Loucy (cell line): ENCODE measurements at regions not wholly inside any gene's neighbourhood (a gene's known extent, or its start where the extent isn't known, plus 50 kb on each side); places are given as distances from the start of the nearest gene placed in this dataset.

Experiments
- H2AFZ ChIP-seq: fragments of 200-600 bp; sonication (generic); 2 replicates; pipeline ENCODE4 v1.6.0; 2016; ENCODE audit warnings: antibody characterized with exemption, mild to moderate bottlenecking, low read length, moderate library complexity
- H3F3A ChIP-seq: fragments of 200-600 bp; 2 replicates; pipeline ENCODE4 v1.6.0; 2016; ENCODE audit warnings: antibody characterized with exemption, low read depth, mild to moderate bottlenecking
- H3K27me3 ChIP-seq: fragments of 200-600 bp; sonication (generic); 2 replicates; pipeline ENCODE4 v1.6.1; 2014; ENCODE audit warnings: low read length, mild to moderate bottlenecking; ENCODE audit not compliant: insufficient read depth, poor library complexity, severe bottlenecking
- H3K36me3 ChIP-seq: fragments of 200-600 bp; sonication (generic); 2 replicates; pipeline ENCODE4 v1.6.1; 2016; ENCODE audit warnings: low read length; ENCODE audit not compliant: insufficient read depth
- H3K4me1 ChIP-seq: fragments of 200-600 bp; sonication (generic); 2 replicates; pipeline ENCODE4 v1.5.1; 2014; ENCODE audit warnings: low read length, mild to moderate bottlenecking; ENCODE audit not compliant: insufficient read depth, poor library complexity, severe bottlenecking
- H3K4me2 ChIP-seq: fragments of 200-600 bp; sonication (generic); 2 replicates; pipeline ENCODE4 v1.6.0; 2014; ENCODE audit warnings: antibody characterized with exemption, low read length, low read depth, mild to moderate bottlenecking; ENCODE audit not compliant: poor library complexity, severe bottlenecking
- H3K4me3 ChIP-seq: fragments of 200-600 bp; sonication (generic); 2 replicates; pipeline ENCODE4 v1.5.1; 2014; ENCODE audit warnings: low read length, mild to moderate bottlenecking, mixed read lengths; ENCODE audit not compliant: poor library complexity, severe bottlenecking
- H3K79me2 ChIP-seq: fragments of 200-600 bp; sonication (generic); 2 replicates; pipeline ENCODE4 v1.6.1; 2014; ENCODE audit warnings: low read length; ENCODE audit not compliant: insufficient read depth
- H3K9ac ChIP-seq: fragments of 200-600 bp; sonication (generic); 2 replicates; pipeline ENCODE4 v1.6.0; 2014; ENCODE audit warnings: mild to moderate bottlenecking, low read depth, low read length, moderate library complexity; ENCODE audit not compliant: poor library complexity, severe bottlenecking
- H3K9me2 ChIP-seq: fragments of 200-600 bp; sonication (generic); replicated peaks from 2 replicates; pipeline ENCODE4 v1.6.1; 2016; ENCODE audit warnings: low read depth, low read length, mixed read lengths
- H3K9me3 ChIP-seq: fragments of 200-600 bp; sonication (generic); 2 replicates; pipeline ENCODE4 v1.6.1; 2014; ENCODE audit warnings: mild to moderate bottlenecking, antibody characterized with exemption, low read length, low read depth; ENCODE audit not compliant: insufficient read depth
- H4K20me1 ChIP-seq: fragments of 200-600 bp; sonication (generic); 2 replicates; pipeline ENCODE4 v1.6.0; 2014; ENCODE audit warnings: antibody characterized with exemption, low read length, mild to moderate bottlenecking; ENCODE audit not compliant: insufficient read depth, poor library complexity, severe bottlenecking
- CTCF ChIP-seq: fragments of 200-600 bp; sonication (generic); conservative IDR thresholded peaks from 2 replicates; pipeline ENCODE4 v1.5.1; 2014; ENCODE audit warnings: mild to moderate bottlenecking, antibody characterized with exemption, low read length
- EZH2phosphoT487 ChIP-seq: fragments of 200-600 bp; IDR thresholded peaks from 2 replicates; pipeline ENCODE4 v1.6.1; 2018; ENCODE audit warnings: antibody characterized with exemption, mild to moderate bottlenecking, moderate library complexity, borderline replicate concordance

DNA sequence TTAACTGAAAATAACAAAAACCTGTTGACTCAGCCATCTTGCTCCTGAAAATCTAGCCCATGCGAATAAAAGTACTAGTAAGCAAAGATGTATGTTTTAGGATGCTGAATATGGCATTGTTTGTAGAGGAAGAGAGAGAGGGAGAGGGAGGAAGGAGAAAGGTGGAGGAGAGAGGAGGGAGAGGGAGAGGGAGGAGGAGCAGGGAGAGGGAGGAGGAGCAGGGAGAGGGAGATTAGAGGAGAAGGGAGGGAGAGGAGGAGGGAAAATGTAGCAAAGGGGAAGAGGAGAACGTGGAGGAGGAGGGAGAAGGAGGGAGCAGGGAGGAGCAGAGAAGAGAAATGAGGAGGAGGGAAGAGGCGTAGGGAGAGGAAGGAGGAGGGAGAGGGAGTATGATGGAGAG is 324.5 kb upstream of the EEF2KMT start:
- H3K9me2 ChIP-seq: no peaks in the 10 kb centered on the region
- H3K27me3 ChIP-seq: no peaks in the 10 kb centered on the region
- no peak overlapping the region for H3K9ac ChIP-seq
- no peaks in the 10 kb centered on the region for H3K79me2 ChIP-seq
- H2AFZ ChIP-seq: no peak overlapping the region
- H3K4me1 ChIP-seq: no peaks in the 10 kb centered on the region
- H3K4me2 ChIP-seq: no peak overlapping the region
- H3F3A ChIP-seq: no peaks in the 10 kb centered on the region
- no peak overlapping the region for H3K4me3 ChIP-seq
- H3K36me3 ChIP-seq: no peaks in the 10 kb centered on the region
- TF ChIP-seq EZH2phosphoT487: no peak
- TF ChIP-seq CTCF: no peak
- H3K9me3 ChIP-seq: no peaks in the 10 kb centered on the region
- H4K20me1 ChIP-seq: no peaks in the 10 kb centered on the region

GRCh38 chr16:5416013-5416412 is 318.4 kb upstream of the EEF2KMT start:
- Histone ChIP-seq H3K9ac (no peak overlapping the region), H3K4me3 (no peak overlapping the region), H3K9me3 (no peaks in the 10 kb centered on the region), H3K4me2 (no peak overlapping the region), H3K9me2 (no peaks in the 10 kb centered on the region), H3K27me3 (no peaks in the 10 kb centered on the region), H3K4me1 (no peaks in the 10 kb centered on the region), H3K79me2 (no peaks in the 10 kb centered on the region), H4K20me1 (no peaks in the 10 kb centered on the region), H3F3A (no peaks in the 10 kb centered on the region), H2AFZ (no peak overlapping the region), H3K36me3 (no peaks in the 10 kb centered on the region)
- TF ChIP-seq EZH2phosphoT487 (no peak), CTCF (no peak)

GRCh38 chr16:5415123-5415522 is 317.5 kb upstream of the EEF2KMT start:
- Histone ChIP-seq H2AFZ (no peak overlapping the region), H3K9me2 (no peaks in the 10 kb centered on the region), H3K4me1 (no peaks in the 10 kb centered on the region), H3K79me2 (no peaks in the 10 kb centered on the region), H4K20me1 (no peaks in the 10 kb centered on the region), H3K9me3 (no peaks in the 10 kb centered on the region), H3K9ac (no peak overlapping the region), H3F3A (no peaks in the 10 kb centered on the region), H3K4me3 (no peak overlapping the region), H3K36me3 (no peaks in the 10 kb centered on the region), H3K27me3 (no peaks in the 10 kb centered on the region), H3K4me2 (no peak overlapping the region)
- TF ChIP-seq CTCF (no peak), EZH2phosphoT487 (no peak)
